Uterus (tissue), 3 donors: ENCODE measurements at regions not wholly inside any gene's neighbourhood (a gene's known extent, or its start where the extent isn't known, plus 50 kb on each side); places are given as distances from the start of the nearest gene placed in this dataset.
A peak's percentile ranks its signal among the peaks of the same experiment; 100 is the strongest.

Experiments used
- DNase-seq, 2 donors: peaks; one replicate each; pipeline ENCODE4 v3.0.0-alpha.2; 2019 to 2020
- H3K27ac ChIP-seq, 2 donors: fragments of 200-600 bp; sonication (generic); 1 replicate in 1 of 2; 2 replicates in 1 of 2; pipeline ENCODE4 v1.5.1; 2016 to 2018
- H3K27me3 ChIP-seq, 2 donors: fragments of 200-600 bp; sonication (generic); one replicate each; pipeline ENCODE4 v1.5.1; 2018 to 2019; ENCODE audit warnings: control low read depth in 1 of 2
- H3K36me3 ChIP-seq, 2 donors: fragments of 200-600 bp; sonication (generic); one replicate each; pipeline ENCODE4 v1.5.1; 2019; ENCODE audit warnings: control low read depth in 1 of 2
- H3K4me1 ChIP-seq, 2 donors: fragments of 200-600 bp; sonication (generic); one replicate each; pipeline ENCODE4 v1.5.1; 2018 to 2019; ENCODE audit warnings: control low read depth in 1 of 2
- H3K4me3 ChIP-seq, 2 donors: fragments of 200-600 bp; sonication (generic); 1 replicate in 1 of 2; 2 replicates in 1 of 2; pipeline ENCODE4 v1.5.1; 2018 to 2019; ENCODE audit warnings: mild to moderate bottlenecking in 1 of 2
- H3K9me3 ChIP-seq, 2 donors: fragments of 200-600 bp; sonication (generic); one replicate each; pipeline ENCODE4 v1.5.1; 2019; ENCODE audit warnings: control low read depth in 1 of 2
- CTCF ChIP-seq, 4 experiments: fragments of 200-600 bp in 2 of 4; fragments of 450-650 bp in 2 of 4; sonication (generic) in 2 of 4; IDR thresholded peaks; one replicate each; pipeline ENCODE4 v1.5.1; 2016 to 2019; ENCODE audit warnings: antibody characterized with exemption in 4 of 4, mild to moderate bottlenecking in 2 of 4, moderate library complexity in 1 of 4
- POLR2A ChIP-seq, 2 donors: fragments of 450-650 bp; IDR thresholded peaks; one replicate each; pipeline ENCODE4 v1.6.1; 2016; ENCODE audit warnings: antibody characterized with exemption in 2 of 2, mild to moderate bottlenecking in 1 of 2, moderate library complexity in 1 of 2
- intact Hi-C: fragments of 100-400 bp; cut with DNase I; formaldehyde crosslinking; loops from one replicate; pipeline ENCODE4 v1.15.1; 2023; ENCODE audit warnings: low total_unique reads
- donor health status: DM: yes; HTN: yes; CAD: no.

- TF ChIP-seq POLR2A (IDR thresholded peaks at IDR 0.05): no peak
- Histone ChIP-seq H3K27me3 (no peaks in the 10 kb centered on the region), H3K4me3 (no peak overlapping the region), H3K36me3 (no peaks in the 10 kb centered on the region), H3K4me1 (no peaks in the 10 kb centered on the region), H3K27ac (peak overlapping the region in 1 of 2 donors; percentile 29), H3K9me3 (no peaks in the 10 kb centered on the region)
- intact Hi-C loops: no loop called here
- peak; percentile 29 to 54 for DNase-seq
Measured at GRCh38 chr1:8239306-8240023, 78.4 kb upstream of the SLC45A1 start.

- Histone ChIP-seq H3K9me3 (no peaks in the 10 kb centered on the region), H3K27ac (peak overlapping the region in 1 of 2 donors; percentile 29), H3K4me3 (no peak overlapping the region), H3K27me3 (no peaks in the 10 kb centered on the region), H3K36me3 (no peaks in the 10 kb centered on the region), H3K4me1 (no peaks in the 10 kb centered on the region)
- DNase-seq: peak; percentile 49 to 59
- intact Hi-C loops: no loop called here
- TF ChIP-seq CTCF (IDR thresholded peaks at IDR 0.05) (peak in 2 of 4 experiments; percentile 19 to 32), POLR2A (IDR thresholded peaks at IDR 0.05) (no peak)
Measured at GRCh38 chr1:8239039-8239305, 78.9 kb upstream of the SLC45A1 start.

- intact Hi-C loops: no loop called here
- Histone ChIP-seq H3K9me3 (no peaks in the 10 kb centered on the region), H3K27me3 (no peaks in the 10 kb centered on the region), H3K4me3 (no peak overlapping the region), H3K36me3 (no peaks in the 10 kb centered on the region), H3K27ac (peak overlapping the region; percentile 15 to 16), H3K4me1 (no peaks in the 10 kb centered on the region)
- TF ChIP-seq POLR2A (IDR thresholded peaks at IDR 0.05) (no peak), CTCF (IDR thresholded peaks at IDR 0.05) (no peak)
- DNase-seq: no peak
Measured at GRCh38 chr1:8238141-8239038, 79.5 kb upstream of the SLC45A1 start.

DNA sequence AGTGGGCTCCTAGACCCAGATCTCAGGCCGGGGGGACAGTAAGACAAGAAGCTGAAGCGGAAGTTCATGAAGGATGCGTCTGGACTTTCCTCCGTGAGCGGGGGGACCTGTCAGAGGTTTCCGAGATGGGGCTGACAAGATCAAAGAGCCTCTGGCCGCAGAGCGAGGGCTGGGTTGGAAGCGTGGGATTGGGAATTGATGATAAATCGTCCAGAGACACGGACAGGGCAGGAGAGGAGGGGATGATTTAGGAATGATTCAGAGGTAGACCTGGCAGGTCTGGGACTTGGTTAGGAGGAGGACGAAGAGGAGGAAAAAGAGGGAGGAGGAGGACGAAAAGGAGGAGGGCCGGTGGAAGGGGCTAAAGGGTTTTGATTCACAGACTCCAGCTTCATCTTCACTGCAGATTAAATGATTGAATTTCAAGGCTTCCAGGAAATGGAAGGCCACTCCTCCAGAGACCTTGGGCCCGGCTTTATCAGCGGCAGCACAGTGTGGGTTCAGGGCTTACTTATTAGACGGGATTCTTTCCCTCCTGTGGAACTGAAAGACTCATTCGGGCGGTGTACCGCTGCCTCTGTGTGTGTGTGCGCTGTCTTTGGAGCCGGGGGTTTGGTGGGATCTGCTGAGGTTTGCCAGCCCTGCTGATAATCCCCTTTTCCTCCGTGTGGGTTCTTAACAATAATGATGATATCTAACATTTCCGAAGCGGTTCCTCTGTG is 85.7 kb upstream of the SLC45A1 start:
- Histone ChIP-seq H3K4me3 (no peak overlapping the region), H3K4me1 (no peaks in the 10 kb centered on the region), H3K27me3 (no peaks in the 10 kb centered on the region), H3K9me3 (no peaks in the 10 kb centered on the region), H3K27ac (peak overlapping the region in 1 of 2 donors; percentile 45), H3K36me3 (no peaks in the 10 kb centered on the region)
- intact Hi-C loops: no loop called here
- no peak for TF ChIP-seq CTCF (IDR thresholded peaks at IDR 0.05)
- TF ChIP-seq POLR2A (IDR thresholded peaks at IDR 0.05): no peak
- peak; percentile 29 to 43 for DNase-seq

- TF ChIP-seq POLR2A (IDR thresholded peaks at IDR 0.05): no peak
- TF ChIP-seq CTCF (IDR thresholded peaks at IDR 0.05): no peak
- H3K27ac ChIP-seq: no peak overlapping the region
- no peaks in the 10 kb centered on the region for H3K36me3 ChIP-seq
- no peak for DNase-seq
- intact Hi-C loops: no loop called here
- H3K4me3 ChIP-seq: no peak overlapping the region
- no peaks in the 10 kb centered on the region for H3K4me1 ChIP-seq
- H3K27me3 ChIP-seq: no peaks in the 10 kb centered on the region
- H3K9me3 ChIP-seq: no peaks in the 10 kb centered on the region
Measured at GRCh38 chr1:8230292-8230621, 87.7 kb upstream of the SLC45A1 start.
